GM10266 (cell line): ENCODE measurements at regions not wholly inside any gene's neighbourhood (a gene's known extent, or its start where the extent isn't known, plus 50 kb on each side); places are given as distances from the start of the nearest gene placed in this dataset.
A peak's percentile ranks its signal among the peaks of the same experiment; 100 is the strongest.

Experiments used
- DNase-seq: peaks from one replicate; pipeline ENCODE4 v3.0.0; 2012; ENCODE audit errors: extremely low spot score
- CTCF ChIP-seq: IDR thresholded peaks from 2 replicates; pipeline ENCODE4 v1.5.1; 2012; ENCODE audit warnings: mild to moderate bottlenecking, low read depth; ENCODE audit not compliant: control insufficient read depth, insufficient read depth; ENCODE audit errors: missing control alignments

- no peak for TF ChIP-seq CTCF
- DNase-seq, result no peak
These were observed 72.6 kb downstream of the TMEM100 start for GRCh38 chr17:55649957-55650597.

DNA sequence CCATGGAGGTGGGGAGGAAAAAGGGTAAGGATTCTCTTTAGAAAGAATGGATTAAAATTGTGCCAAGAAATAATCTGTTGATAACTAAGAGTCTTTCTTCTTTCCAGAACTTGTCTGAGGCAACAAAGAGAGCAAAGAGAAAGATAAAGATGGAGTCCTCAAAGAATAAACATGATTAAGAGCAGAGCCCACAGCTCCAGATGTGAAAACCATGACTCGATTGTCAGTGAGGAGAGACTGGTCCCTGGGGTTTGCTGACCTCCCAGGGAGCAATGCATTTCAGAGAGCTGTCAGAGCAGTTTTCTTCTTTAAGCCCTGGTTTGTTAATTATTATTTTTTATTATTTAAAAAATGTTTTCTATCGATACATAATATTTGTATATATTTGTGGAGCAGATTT is 74.6 kb downstream of the TMEM100 start:
- no peak for DNase-seq
- TF ChIP-seq CTCF, result no peak

GRCh38 chr17:55645361-55645760 is 77.3 kb downstream of the TMEM100 start:
- no peak for TF ChIP-seq CTCF
- no peak for DNase-seq

DNA sequence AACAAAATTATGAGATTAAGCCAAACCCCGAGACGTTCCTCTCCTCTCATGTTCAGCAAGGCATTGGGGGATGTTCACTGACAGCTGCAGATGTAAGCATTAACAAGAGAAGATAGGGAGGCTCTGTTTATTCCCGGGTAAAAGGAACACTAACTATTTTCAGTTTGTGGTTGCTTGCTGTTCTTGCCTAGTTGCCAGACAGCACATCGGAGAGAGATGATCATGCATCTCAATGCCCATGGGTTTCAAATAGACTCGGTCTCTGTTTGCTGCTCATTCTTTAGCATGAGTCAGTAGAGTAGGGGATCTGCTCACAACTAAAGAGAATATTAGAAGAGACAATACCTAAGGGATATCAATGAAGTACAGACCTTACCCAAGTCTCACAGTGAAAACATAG is 78.3 kb downstream of the TMEM100 start:
- TF ChIP-seq CTCF, result no peak
- no peak for DNase-seq

DNA sequence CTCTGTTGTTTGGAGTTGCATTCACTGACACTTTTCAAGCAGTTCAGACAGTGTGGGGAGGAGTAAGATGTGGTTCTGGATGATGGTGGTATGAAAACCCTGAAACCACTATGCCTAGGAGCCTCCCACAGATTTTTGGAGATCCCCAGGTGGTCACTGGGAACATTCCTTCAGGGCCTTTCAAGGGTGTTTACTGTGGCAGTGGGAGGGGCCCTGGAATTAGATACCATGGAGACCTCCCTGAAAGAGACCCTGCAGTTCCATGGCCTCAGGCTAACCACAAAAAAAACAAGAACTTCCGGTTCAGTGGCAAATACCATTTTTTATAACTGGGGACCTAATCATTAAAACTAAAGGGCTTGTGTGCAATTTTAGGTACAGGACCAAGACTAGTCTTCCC is 79.9 kb downstream of the TMEM100 start:
- no peak for TF ChIP-seq CTCF
- DNase-seq, result no peak

GRCh38 chr17:55641676-55642081 is 81.0 kb downstream of the TMEM100 start:
- TF ChIP-seq CTCF, result peak; percentile 50
- peak; percentile 19 for DNase-seq

- no peak for TF ChIP-seq CTCF
These were observed 83.6 kb downstream of the TMEM100 start for GRCh38 chr17:55639096-55639495.

More at GRCh38 chr17:55639096-55639495, 83.6 kb downstream of the TMEM100 start:
- DNase-seq, result no peak
